A673 (cell line): ENCODE measurements at regions not wholly inside any gene's neighbourhood (a gene's known extent, or its start where the extent isn't known, plus 50 kb on each side); places are given as distances from the start of the nearest gene placed in this dataset.

Experiments used
- BruUV-seq: library from RNA; stranded (reverse); fragments of 400-500 nt; replicated peaks from 2 replicates; lab custom pipeline; 2021; lab: Mats Ljungman, UMichigan
- CTCF ChIA-PET: fragments of 300-600 bp; sonication (Branson Sonifier 250); formaldehyde crosslinking; loops from one replicate; lab custom pipeline; 2022; ENCODE audit warnings: antibody characterized with exemption; lab: Charles Lee
- POLR2A ChIA-PET: fragments of 300-600 bp; sonication (Branson Sonifier 250); formaldehyde crosslinking; loops from one replicate; lab custom pipeline; 2022; ENCODE audit warnings: antibody characterized with exemption; ENCODE audit not compliant: low non-redundant PET; lab: Charles Lee
- DNase-seq: peaks from one replicate; pipeline ENCODE4 v3.0.0-alpha.2; 2015; ENCODE audit warnings: low spot score
- H3K27ac ChIP-seq: fragments of 200-600 bp; sonication (generic); 2 replicates; pipeline ENCODE4 v1.5.1; 2016; ENCODE audit warnings: mixed run types, low read depth, mild to moderate bottlenecking, mixed read lengths, antibody characterized with exemption, low read length; ENCODE audit not compliant: poor library complexity, severe bottlenecking
- H3K27me3 ChIP-seq: fragments of 200-600 bp; sonication (generic); replicated peaks from 2 replicates; pipeline ENCODE4 v1.6.1; 2017; ENCODE audit warnings: mixed run types, low read depth, mild to moderate bottlenecking, mixed read lengths, antibody characterized with exemption, low read length; ENCODE audit not compliant: insufficient read depth, poor library complexity
- H3K36me3 ChIP-seq: fragments of 200-600 bp; sonication (generic); 2 replicates; pipeline ENCODE4 v1.6.1; 2016; ENCODE audit warnings: mixed run types, mild to moderate bottlenecking, mixed read lengths, antibody characterized with exemption, low read length; ENCODE audit not compliant: insufficient read depth, poor library complexity, severe bottlenecking
- H3K4me1 ChIP-seq: fragments of 200-600 bp; sonication (generic); 2 replicates; pipeline ENCODE4 v1.6.1; 2017; ENCODE audit warnings: mixed run types, mild to moderate bottlenecking, mixed read lengths, antibody characterized with exemption, low read length; ENCODE audit not compliant: insufficient read depth, poor library complexity, severe bottlenecking
- H3K4me3 ChIP-seq: fragments of 200-600 bp; sonication (generic); 2 replicates; pipeline ENCODE4 v1.5.1; 2016; ENCODE audit warnings: low read depth, mixed run types, mild to moderate bottlenecking, mixed read lengths, low read length; ENCODE audit not compliant: poor library complexity, severe bottlenecking
- H3K9me3 ChIP-seq: fragments of 200-600 bp; sonication (generic); 2 replicates; pipeline ENCODE4 v1.6.1; 2016; ENCODE audit warnings: mixed run types, low read depth, mild to moderate bottlenecking, mixed read lengths, antibody characterized with exemption, low read length; ENCODE audit not compliant: poor library complexity, severe bottlenecking
- EZH2 ChIP-seq: fragments of 200-600 bp; sonication (generic); IDR thresholded peaks from 2 replicates; pipeline ENCODE4 v1.6.1; 2017; ENCODE audit warnings: borderline replicate concordance, low read depth, mild to moderate bottlenecking, mixed read lengths, antibody characterized with exemption, low read length; ENCODE audit not compliant: poor library complexity, severe bottlenecking
- intact Hi-C: fragments of 100-400 bp; cut with micrococcal nuclease; formaldehyde crosslinking; loops from one replicate; pipeline ENCODE4 v1.10.0; 2022; ENCODE audit not compliant: unreplicated experiment
- TF ChIP-seq, protein P1 (sequence below): fragments of 300-800, 200-600 bp; sonication (generic); conservative IDR thresholded peaks from 2 replicates; pipeline ENCODE4 v1.5.1; 2017; ENCODE audit warnings: low read depth, mild to moderate bottlenecking, antibody characterized with exemption, low read length, moderate library complexity, mixed read lengths

DNA sequence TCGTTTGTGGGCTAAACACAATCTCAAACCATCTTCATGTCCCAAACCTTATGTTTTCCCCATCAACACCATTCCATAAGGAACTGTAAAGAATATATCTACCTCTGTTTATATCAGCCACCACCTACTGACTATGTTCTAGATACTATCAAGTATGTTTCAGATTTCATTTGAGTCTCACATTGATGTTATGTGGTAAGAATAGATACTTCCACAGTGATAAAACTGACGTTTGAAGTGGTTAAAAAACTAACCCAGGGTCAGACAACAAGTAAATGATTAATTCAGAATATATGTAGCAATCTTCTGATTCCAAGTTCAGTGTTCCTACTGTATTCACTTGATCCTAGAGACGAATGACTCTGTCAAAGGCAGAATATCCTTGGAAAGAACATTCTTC, 156.8 kb upstream of the RASGEF1B start:
- H3K27me3 ChIP-seq: no peaks in the 10 kb centered on the region
- TF ChIP-seq, protein P1, sequence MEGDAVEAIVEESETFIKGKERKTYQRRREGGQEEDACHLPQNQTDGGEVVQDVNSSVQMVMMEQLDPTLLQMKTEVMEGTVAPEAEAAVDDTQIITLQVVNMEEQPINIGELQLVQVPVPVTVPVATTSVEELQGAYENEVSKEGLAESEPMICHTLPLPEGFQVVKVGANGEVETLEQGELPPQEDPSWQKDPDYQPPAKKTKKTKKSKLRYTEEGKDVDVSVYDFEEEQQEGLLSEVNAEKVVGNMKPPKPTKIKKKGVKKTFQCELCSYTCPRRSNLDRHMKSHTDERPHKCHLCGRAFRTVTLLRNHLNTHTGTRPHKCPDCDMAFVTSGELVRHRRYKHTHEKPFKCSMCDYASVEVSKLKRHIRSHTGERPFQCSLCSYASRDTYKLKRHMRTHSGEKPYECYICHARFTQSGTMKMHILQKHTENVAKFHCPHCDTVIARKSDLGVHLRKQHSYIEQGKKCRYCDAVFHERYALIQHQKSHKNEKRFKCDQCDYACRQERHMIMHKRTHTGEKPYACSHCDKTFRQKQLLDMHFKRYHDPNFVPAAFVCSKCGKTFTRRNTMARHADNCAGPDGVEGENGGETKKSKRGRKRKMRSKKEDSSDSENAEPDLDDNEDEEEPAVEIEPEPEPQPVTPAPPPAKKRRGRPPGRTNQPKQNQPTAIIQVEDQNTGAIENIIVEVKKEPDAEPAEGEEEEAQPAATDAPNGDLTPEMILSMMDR: no peak
- no peak for TF ChIP-seq EZH2
- H3K4me3 ChIP-seq: no peak overlapping the region
- no peak for DNase-seq
- intact Hi-C loops: no loop called here
- no TSS peak for BruUV-seq
- ChIA-PET POLR2A (no interaction called here), CTCF (no interaction called here)
- no peak overlapping the region for H3K27ac ChIP-seq
- H3K36me3 ChIP-seq: no peaks in the 10 kb centered on the region
- no peaks in the 10 kb centered on the region for H3K9me3 ChIP-seq
- no peaks in the 10 kb centered on the region for H3K4me1 ChIP-seq

DNA sequence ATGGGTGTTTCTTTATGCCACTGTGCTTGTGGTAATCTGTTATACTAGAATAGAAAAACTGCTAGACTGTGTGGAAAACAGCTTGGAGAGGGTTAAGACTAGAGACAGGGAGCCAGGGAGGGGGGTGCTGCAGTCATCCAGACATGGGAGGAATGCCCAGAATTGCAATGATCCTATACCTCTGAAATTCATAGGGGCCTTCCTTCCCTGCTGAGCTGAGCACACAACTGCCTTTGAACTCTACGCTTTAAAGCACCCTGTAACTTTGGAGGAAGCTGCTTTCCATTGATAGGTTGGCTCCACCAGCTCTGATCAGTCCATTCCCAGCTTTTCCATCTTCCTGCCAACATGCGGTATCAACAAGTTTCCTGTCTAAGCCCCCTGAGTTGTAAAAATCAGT, 155.9 kb upstream of the RASGEF1B start:
- Histone ChIP-seq H3K27me3 (no peaks in the 10 kb centered on the region), H3K27ac (no peak overlapping the region), H3K36me3 (no peaks in the 10 kb centered on the region), H3K9me3 (no peaks in the 10 kb centered on the region), H3K4me1 (no peaks in the 10 kb centered on the region), H3K4me3 (no peak overlapping the region)
- DNase-seq: no peak
- ChIA-PET CTCF (no interaction called here), POLR2A (no interaction called here)
- TF ChIP-seq, protein P1: no peak
- no peak for TF ChIP-seq EZH2
- no TSS peak for BruUV-seq
- intact Hi-C loops: no loop called here

DNA sequence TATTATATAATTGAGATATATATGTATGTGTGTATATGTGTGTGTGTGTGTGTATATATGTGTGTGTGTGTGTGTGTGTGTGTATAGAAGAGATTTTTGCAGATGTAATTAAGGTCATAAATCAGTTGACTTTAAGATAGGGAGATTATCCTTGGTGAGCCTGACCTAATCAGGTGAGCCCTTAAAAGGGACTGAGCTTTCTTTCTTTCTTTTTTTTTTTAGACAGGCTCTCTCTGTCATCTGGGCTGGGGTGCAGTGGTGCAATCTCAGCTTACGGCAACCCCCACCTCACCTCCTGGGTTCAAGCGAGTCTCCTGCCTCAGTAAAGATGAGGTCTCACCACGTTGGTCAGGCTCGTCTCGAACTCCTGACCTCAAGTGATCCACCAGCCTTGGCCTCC, 155.1 kb upstream of the RASGEF1B start:
- no TSS peak for BruUV-seq
- intact Hi-C loops: no loop called here
- TF ChIP-seq, protein P1: no peak
- TF ChIP-seq EZH2: no peak
- no peaks in the 10 kb centered on the region for H3K9me3 ChIP-seq
- H3K27ac ChIP-seq: no peak overlapping the region
- H3K27me3 ChIP-seq: no peaks in the 10 kb centered on the region
- ChIA-PET CTCF (no interaction called here), POLR2A (no interaction called here)
- no peaks in the 10 kb centered on the region for H3K36me3 ChIP-seq
- no peak for DNase-seq
- H3K4me3 ChIP-seq: no peak overlapping the region
- no peaks in the 10 kb centered on the region for H3K4me1 ChIP-seq
